GM19324 (cell line): ENCODE measurements at regions not wholly inside any gene's neighbourhood (a gene's known extent, or its start where the extent isn't known, plus 50 kb on each side); places are given as distances from the start of the nearest gene placed in this dataset.

ENCODE experiments used
- ATAC-seq: cut with Tn5 transposase; IDR thresholded peaks from one replicate; pipeline ENCODE4 v1.9.1; 2021; ENCODE audit warnings: mild to moderate bottlenecking, moderate library complexity; ENCODE audit not compliant: unreplicated experiment, low FRiP score

DNA sequence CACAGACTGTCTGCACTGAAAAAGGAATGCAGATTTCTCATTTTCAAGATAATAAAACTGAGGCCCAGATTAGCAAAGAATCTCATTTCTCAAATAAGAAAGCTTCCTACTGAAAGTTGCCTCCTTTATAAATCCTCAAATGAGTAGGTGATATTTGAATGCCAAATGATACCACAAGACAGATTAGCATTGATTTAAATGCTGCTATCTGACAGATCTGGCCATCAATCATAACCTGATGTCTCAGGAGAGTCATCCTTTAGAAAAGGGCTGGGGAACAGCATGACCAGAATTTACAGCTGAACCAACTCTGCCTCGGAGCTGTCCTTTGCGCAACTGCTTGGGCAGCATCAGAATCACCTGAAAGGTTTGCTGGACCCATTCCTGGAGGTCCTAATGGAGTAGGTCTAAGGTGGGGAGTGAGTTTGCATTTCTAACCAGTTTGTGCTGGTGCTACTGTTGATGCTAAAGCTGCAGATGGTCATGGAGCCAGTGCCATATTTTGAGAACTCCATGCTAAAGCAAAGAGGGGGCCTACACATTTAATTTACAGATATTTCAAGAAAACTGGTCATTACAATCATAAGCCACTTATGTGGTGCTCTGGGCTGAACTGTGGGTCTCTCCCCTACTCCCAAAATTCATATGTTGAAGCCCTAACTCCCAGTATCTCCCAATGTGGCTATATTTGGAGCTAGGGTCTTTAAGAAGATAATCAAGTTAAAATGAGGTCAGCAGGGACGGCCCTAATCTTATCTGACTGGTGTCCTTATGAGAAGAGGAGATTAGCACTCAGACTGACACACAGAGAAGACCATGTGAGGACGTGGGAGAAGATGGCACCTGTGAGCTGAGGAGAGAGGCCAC, 295.5 kb upstream of the JARID2 start:
- ATAC-seq = no peak

DNA sequence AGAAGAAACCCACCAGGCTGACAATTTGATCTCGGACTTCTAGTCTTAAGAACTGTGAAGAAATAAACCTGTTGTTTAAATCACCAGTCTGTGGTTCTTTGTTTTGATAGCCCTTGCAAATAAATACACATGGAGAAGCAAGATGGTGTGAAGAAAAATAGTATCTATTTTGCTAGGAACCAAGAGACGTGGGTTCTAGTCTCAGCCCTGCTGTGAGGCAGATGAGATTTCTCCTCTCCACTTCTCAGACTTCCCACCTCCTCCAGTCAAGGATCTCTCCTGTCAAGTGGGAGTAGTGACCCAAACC, 294.9 kb upstream of the JARID2 start:
- no peak for ATAC-seq

DNA sequence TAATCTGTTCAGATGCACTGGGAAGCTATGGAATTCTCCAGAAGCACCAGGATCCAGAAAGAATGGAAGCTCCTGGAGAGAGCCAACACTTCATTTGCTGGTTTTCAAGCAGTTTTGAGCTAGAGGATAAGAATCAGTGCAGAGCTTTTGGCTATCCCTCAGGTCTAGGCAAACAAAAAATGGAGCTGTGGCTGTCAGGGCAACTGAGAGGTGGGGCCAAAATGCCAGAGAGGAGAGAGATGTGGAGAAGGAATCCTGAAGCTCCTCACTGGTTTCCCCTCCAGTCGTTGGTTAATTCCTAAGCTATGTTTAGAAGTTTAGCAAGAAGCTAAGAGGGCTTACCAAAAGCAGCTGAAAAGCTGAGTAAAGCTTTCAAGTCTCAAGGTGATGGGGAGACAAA, 294.2 kb upstream of the JARID2 start:
- ATAC-seq = no peak

DNA sequence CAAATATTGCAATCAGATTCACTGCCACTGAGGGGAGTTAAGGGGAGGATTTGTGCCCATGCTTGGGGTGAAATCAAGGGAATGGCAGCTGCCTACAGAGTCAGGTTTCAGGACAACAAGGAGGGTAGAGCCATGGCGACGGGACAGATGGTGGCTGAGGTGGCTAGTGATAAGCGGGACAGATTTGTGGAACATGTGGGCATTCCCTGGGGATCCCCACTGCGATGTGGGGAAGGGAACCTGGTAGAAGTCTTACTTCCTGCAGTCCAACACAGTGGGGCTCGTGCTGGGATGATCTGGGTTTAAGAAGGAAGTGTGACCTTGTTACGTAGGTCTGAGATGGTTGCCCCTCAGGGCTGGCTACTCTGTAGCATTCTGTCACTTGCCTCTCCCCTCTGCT, 292.0 kb upstream of the JARID2 start:
- ATAC-seq = no peak

DNA sequence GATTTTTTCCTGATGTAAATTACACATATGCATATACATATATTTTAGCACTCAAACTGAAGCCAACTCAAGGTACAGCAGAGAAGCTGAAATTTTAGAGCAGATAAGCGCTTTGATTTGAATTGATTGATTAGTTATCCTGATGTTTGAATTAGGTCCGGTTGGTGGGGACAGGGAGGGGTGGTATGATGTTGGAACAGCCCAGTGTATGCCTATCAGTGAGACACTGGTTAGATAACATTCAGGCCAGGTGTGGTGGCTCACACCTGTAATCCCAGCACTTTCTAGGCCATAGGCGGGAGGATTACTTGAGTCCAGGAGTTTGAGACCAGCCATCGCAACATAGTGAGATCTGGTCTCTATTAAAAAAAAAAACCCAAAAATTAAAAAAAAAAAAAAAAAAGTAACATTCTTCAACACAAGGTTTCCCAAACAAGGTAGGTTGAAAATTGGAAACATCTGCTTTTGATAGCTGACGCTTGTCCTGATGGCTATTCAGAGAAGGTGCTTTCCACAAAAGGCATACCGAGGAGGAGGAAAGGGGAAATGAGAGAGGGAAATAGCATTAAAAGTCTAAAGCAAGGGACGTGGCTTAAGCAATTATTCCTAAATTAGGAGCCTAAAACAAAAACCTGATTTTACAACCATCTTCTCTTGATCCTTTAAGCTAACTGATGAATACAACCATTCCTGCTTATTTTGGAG, 288.4 kb upstream of the JARID2 start:
- ATAC-seq = no peak

DNA sequence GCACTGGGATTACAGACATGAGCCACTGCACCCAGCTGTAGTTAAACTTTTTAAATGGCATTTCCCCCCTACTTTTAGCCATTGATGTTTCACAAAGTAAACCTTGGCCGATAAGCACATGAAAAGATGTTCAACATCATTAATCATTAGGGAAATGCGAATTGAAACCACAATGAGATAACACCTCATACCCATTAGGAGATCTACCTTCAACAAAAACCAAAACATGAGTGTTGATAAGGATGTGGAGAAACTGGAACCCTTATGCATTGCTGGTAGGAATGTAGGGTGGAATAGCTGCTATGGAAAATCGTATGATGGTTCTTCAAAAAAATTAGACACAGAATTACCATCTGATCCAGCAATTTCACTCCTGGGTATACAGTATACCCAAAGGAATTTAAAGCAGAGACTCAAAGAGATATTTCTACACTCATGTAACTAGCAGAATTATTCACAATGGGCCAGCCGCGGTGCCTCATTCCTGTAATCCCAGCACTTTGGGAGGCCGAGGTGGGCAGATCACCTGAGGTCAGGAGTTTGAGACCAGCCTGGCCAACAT, 286.5 kb upstream of the JARID2 start:
- no peak for ATAC-seq

DNA sequence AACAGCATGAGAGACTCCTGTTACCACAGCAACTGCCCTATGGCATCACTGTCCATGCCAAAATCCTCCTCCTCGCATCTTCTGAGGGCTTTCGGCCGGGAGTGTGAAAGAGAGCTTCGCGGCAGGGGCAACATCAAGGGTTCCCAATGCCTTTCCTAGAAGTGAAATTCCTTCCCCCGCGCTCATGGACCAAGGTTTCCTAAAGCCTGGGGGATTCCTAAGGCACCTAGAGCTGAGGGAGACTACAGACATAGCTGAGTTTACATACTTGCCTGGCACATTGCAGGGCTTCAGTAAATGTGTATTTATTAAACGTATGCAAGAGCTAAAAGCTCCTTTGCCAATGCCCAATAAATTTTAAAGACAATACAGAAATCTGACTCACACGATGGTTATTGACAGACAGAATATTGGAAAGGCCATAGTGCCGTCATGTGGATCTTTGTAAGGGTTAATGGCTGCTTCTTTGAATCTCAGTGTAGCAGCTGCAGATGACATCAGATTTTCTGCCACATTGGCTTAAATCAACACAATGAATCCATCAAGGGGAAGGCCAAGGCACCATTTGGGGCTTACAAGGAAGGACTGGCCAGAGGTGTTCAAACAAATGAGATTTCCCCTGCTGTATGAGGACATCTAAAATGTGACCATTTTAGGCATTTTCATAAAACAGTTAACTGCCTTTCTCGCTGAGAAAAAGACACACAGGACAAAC, 281.2 kb upstream of the JARID2 start:
- ATAC-seq = no peak

DNA sequence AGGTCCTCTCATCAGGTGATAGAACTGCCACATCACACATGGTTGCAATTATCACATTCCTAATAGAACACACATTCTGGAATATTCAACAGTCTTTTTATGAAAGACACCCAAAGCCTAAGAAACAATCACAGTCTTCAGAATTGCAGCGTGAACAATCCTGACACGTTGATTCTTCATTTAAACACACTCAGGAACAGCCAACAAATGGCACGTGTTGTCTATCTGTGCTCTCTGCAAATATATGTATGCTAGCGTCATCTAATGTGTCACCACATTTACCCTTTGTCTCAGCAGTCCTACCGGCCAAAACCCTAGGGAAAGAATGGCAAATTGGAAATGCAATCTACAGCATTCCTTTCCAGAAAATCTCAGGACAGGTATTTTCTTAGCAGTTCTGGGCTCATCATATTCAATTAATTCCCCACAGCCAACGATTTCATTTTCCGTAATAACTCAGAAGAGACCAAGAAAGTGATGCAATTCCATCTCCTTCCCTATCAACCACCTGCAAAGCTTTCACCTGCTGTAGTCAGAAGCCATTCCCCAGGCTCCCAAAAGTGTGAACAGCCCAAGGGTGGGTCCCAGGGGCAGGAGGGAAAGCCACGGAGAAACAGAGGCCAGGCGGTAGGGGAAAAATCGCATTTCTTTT, 280.3 kb upstream of the JARID2 start:
- ATAC-seq = no peak

DNA sequence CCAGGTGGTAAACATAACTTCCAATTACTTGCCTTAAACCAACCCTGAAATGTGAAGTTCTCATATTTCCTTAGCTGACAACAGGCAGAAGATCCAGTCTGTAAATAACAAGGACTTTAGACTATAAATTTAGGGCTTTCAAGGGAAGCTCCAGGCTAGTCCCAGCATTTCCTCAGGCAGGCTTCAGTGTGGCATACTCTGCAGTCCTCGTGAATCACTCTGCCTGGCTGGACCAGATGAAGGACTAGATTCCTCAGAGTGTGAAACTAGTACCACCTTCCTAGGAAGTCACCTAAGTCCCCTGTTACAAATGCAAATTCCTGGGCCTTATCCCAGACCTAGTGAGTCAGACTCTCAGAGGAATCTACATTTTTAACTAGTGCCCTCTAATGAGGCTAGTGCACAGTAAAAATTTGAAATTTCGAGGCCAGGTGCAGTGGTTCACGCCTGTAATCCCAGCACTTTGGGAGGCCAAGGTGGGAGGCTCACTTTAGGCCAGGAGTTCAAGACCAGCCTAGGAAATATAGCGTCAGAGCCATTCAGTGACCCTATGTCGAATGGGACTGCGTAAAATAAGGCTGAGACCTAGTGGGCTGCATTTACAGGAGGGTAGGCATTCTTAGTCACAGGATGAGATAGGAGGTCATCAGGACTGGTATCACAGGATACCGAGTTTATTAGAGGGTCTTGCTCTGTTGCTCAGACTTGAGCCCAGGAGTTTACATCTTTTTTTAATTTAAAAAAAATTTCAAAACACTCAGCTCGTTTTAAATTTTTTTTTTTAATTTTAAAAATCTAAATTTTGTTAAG, 279.6 kb upstream of the JARID2 start:
- no peak for ATAC-seq

DNA sequence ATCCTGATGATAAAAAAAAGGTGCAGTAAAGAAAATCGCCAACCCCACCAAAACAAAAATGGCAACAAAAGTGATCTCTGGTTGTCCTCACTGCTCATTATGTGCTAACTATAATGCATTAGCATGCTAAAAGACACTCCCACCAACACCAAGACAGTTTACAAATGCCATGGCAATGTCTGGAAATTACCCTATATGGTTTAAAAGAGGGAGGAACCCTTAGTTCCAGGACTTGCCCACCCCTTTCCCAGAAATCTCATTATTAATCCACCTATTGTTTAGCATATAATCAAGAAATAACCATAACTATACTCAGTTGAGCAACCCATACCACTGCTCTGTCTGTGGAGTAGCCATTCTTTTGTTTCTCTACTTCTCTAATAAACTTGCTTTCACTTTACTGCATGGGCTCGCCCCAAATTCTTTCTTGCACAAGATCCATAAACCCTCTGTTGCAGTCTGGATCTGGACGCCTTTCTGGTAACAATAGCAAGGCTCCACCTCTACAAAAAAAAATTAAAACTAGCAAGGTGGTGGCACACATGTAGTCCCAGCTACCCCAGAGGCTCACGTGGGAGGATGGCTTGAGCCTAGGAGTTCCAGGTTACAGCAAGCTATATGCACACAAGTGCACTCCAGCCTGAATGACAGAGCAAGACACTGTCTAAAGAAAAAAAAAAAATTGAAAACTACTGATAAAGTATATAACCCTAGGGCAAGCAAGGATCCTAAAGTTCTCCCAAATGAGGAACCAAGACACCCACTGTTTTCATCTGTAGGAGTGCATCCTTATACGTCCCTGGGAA, 278.8 kb upstream of the JARID2 start:
- no peak for ATAC-seq

DNA sequence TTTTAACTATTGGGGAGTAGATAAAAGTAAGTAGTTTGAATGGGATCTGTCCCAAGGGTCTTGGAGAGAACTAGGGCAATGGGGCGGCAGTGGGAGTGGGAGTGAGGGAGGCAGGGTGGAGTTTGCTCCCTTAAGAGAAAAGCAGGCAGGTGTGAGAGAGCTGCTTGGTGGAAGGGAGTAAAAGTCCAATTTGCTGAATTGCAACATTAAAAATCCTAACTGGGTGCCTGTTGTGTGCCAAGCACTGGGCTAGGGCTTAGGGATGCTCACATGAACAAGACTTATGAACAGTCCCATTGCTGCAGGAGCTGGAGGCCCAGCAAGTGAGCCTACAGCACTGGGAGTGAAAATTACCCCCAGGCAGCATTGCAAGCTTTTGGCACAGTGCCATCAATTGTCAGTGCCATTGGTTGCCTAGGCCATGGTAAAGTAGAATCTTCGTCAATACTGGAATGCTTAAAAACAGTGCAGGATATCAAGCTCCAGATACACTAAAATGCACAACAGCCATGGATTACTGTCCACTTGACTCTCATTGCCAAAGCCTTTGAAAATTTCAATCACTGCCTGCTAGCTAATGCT, 277.7 kb upstream of the JARID2 start:
- ATAC-seq = no peak

DNA sequence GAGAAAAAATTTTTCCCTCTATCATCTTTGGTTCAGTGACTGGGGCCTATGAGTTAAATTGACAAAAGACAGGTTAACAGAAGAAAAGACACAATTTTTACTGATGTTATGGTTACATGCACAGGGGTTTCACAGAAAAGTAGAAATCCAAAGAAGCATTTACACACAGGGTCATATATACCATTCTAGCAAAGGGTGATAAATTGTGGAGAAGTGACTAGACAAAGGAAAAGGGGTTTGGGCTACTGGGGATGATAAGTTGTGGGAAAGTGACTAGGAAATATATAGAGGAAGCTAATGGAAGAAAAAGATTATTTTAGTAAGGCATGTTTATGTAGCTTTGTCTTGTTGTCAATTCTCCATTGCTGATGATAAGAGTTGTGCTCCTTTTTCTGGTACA, 276.7 kb upstream of the JARID2 start:
- no peak for ATAC-seq

DNA sequence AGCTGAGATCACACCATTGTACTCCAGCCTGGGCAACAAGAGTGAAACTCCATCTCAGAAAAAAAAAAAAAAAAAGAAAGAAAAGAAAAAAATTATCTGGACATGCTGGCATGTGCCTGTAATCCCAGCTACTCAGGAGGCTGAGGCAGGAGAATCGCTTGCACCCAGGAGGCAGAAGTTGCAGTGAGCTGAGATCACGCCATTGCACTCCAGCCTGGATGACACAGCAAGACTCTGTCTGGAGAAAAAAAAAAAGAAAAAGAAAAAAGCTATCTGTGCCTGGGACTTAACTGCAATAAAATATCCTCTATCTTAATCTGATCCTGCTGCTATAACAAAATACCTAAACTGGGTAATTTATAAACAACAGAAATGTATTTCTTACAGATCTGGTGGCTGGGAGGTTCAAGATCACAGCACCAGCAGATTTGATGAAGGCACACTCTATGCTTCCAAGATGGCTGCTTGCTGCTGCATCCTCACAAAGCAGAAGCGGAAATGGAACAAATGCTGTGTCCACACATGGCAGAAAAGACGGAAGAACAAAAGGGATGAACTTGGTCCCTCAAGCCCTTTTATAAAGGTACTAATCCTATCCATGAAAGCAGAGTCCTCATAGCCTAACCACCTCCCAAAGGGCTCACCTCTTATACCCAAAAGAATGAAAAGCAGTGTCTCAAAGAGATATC, 273.3 kb upstream of the JARID2 start:
- ATAC-seq = no peak

DNA sequence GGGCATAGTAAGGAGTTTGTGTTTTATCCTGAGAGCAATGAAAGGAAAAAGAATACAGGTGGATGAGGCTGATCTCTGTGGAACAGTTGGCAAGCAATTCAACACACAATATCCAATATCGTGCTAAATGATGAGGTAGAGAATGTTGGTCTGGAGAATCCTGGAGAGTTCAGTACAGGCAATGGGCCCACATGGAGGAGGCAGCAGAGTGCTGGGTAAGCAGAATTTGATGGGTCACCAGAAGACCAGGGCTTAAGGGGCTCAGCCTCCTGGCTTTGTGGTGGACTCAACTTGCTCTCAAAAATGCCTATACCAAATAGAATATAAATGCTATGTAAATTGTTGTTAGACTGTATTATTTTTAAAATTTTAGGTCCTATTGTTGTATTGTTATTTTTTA, 271.5 kb upstream of the JARID2 start:
- no peak for ATAC-seq

DNA sequence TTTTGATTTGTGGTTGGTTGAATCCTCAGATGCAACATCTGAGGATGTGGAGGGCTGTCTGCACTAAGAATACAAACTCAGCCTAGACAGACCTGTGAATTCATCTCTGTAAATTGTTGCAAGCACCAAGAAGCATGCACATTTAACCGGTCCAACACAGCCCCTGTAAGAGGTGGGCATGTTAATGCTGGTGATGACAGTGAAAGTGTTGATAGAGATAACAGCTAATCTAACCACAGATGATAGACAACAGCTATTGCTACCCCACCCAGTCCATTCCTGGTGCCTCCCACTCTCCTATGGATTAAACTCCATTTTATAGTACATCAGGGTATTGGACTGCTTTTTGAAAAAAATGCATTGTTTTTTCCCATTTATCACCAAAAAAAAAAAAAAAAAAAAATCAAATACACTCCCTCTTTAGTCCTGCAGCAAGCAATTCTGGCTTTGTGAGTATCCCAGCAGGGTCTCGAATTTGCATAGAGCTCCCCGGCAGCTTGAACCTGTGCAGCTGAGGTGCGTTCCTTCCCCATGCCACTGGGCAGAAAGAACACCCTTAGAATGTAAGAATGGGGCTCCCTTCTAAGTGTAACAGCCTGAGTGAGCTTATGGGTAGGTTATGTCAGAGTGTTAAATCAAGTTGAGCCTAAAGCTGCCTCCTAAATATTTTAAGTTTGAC, 270.9 kb upstream of the JARID2 start:
- no peak for ATAC-seq

DNA sequence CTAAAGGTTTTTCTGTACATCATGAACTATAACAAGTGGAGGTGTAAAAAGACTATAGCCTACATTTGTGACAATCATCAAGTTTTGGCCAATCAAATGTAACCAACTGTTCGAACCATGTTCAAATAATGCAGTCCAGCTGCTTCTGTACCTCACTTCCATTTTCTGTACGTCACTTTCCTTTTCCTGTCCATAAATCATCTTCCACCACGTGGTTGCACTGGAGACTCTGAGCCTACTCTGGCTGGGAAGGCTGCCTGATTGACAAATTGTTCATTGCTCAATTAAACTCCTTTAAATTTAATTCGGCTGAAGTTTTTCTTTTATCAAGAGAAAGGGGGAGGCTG, 270.4 kb upstream of the JARID2 start:
- no peak for ATAC-seq

DNA sequence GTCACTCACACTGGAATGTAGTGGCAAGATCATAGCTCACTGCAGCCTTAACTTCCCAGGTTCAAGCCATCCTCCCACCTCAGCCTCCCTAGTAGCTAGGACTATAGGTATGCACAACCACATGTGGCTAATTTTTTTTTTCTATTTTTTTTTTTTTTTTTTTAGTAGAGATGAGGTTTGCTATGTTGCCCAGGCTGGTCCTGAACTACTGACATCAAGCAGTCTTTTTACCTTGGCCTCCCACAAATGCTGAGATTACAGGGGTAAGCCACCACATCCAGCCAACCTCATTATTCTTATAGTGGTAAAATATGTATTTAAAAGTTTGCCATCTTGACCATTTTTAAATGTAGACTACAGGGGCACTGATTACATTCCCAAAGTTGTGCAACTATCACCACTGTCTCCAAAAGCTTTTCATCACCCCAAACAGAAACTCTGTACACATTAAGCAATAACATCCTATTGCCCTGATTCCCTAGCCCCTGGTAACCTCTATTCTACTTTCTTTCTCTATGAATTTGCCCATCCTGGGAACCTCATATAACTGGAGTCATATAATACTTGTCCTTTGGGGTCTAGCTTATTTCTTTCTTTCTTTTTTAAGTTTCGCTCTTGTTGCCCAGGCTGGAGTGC, 268.0 kb upstream of the JARID2 start:
- no peak for ATAC-seq
